Gastroesophageal sphincter (tissue), 4 donors: ENCODE measurements at regions not wholly inside any gene's neighbourhood (a gene's known extent, or its start where the extent isn't known, plus 50 kb on each side); places are given as distances from the start of the nearest gene placed in this dataset.

Experiments used
- ATAC-seq: fragments of 150-250 bp; one replicate; pipeline ENCODE4 v1.9.1; 2016; ENCODE audit warnings: mild to moderate bottlenecking, moderate library complexity
- H3K27ac ChIP-seq, 4 donors: fragments of 200-600 bp; sonication (generic) in 3 of 4; 1 replicate in 3 of 4; 2 replicates in 1 of 4; pipeline ENCODE4 v1.5.1; 2016 to 2019
- H3K27me3 ChIP-seq: fragments of 200-600 bp; sonication (generic); one replicate; pipeline ENCODE4 v1.5.1; 2019
- H3K36me3 ChIP-seq, 2 donors: fragments of 200-600 bp; sonication (generic); one replicate each; pipeline ENCODE4 v1.5.1; 2019; ENCODE audit warnings: control low read depth in 1 of 2
- H3K4me1 ChIP-seq, 3 donors: fragments of 200-600 bp; sonication (generic); 1 replicate in 2 of 3; 2 replicates in 1 of 3; pipeline ENCODE4 v1.5.1; 2016 to 2019; ENCODE audit warnings: control low read depth in 2 of 3
- H3K4me3 ChIP-seq, 2 donors: fragments of 200-600 bp; sonication (generic); one replicate each; pipeline ENCODE4 v1.5.1; 2019; ENCODE audit warnings: mild to moderate bottlenecking in 1 of 2, moderate library complexity in 1 of 2
- H3K9me3 ChIP-seq, 3 donors: fragments of 200-600 bp; sonication (generic); one replicate each; pipeline ENCODE4 v1.5.1; 2017 to 2019; ENCODE audit warnings: control low read depth in 2 of 3
- CTCF ChIP-seq, 4 experiments: fragments of 200-600 bp in 2 of 4; fragments of 450-650 bp in 2 of 4; sonication (generic) in 1 of 4; IDR thresholded peaks; one replicate each; pipeline ENCODE4 v1.5.1; 2017 to 2019; ENCODE audit warnings: antibody characterized with exemption in 4 of 4, mild to moderate bottlenecking in 2 of 4, moderate library complexity in 2 of 4
- EP300 ChIP-seq: sonication (generic); formaldehyde crosslinking; IDR thresholded peaks from one replicate; pipeline ENCODE4 v1.6.1; 2017; ENCODE audit warnings: antibody characterized with exemption, mild to moderate bottlenecking
- POLR2A ChIP-seq, 2 donors: fragments of 450-650 bp; IDR thresholded peaks; one replicate each; pipeline ENCODE4 v1.6.1; 2017; ENCODE audit warnings: antibody characterized with exemption in 2 of 2, mild to moderate bottlenecking in 2 of 2, moderate library complexity in 1 of 2
- POLR2AphosphoS5 ChIP-seq: sonication (generic); formaldehyde crosslinking; IDR thresholded peaks from one replicate; pipeline ENCODE4 v1.6.1; 2017; ENCODE audit warnings: antibody characterized with exemption
- WGBS, 2 donors: methylation state at CpG; one replicate each; pipeline ENCODE4 v1.1.5; 2018; ENCODE audit warnings: low coverage in 1 of 2; 5-methylcytosine and 5-hydroxymethylcytosine counted together

GRCh38 chr1:185573677-185574076, 160.5 kb upstream of the HMCN1 start:
- no peak overlapping the region for H3K4me3 ChIP-seq
- peaks cover 0 to 7% (median 0%) of the 10 kb centered on the region in 3 donors for H3K9me3 ChIP-seq
- ATAC-seq, result no peak
- H3K36me3 ChIP-seq, result no peaks in the 10 kb centered on the region
- 54 to 69% methylated on average over 2 of the region's 2 CpGs for WGBS, 2 donors
- no peak for TF ChIP-seq CTCF (IDR thresholded peaks at IDR 0.05)
- no peak for TF ChIP-seq POLR2A (IDR thresholded peaks at IDR 0.05)
- TF ChIP-seq POLR2AphosphoS5, result no peak
- TF ChIP-seq EP300, result no peak
- no peaks in the 10 kb centered on the region for H3K4me1 ChIP-seq
- H3K27me3 ChIP-seq, result no peaks in the 10 kb centered on the region
- no peak overlapping the region for H3K27ac ChIP-seq

- Histone ChIP-seq H3K4me1 (no peaks in the 10 kb centered on the region), H3K27ac (no peak overlapping the region), H3K36me3 (no peaks in the 10 kb centered on the region), H3K4me3 (no peak overlapping the region), H3K9me3 (peaks cover 0 to 2% (median 0%) of the 10 kb centered on the region in 3 donors), H3K27me3 (no peaks in the 10 kb centered on the region)
- no peak for ATAC-seq
- TF ChIP-seq POLR2AphosphoS5 (no peak), CTCF (IDR thresholded peaks at IDR 0.05) (no peak), EP300 (no peak), POLR2A (IDR thresholded peaks at IDR 0.05) (no peak)
- WGBS, 2 donors, result 40 to 80% methylated on average over 2 to 3 of the region's 3 CpGs
These were observed 161.0 kb upstream of the HMCN1 start for GRCh38 chr1:185573162-185573561.

- no peaks in the 10 kb centered on the region for H3K27me3 ChIP-seq
- TF ChIP-seq EP300, result no peak
- TF ChIP-seq CTCF (IDR thresholded peaks at IDR 0.05), result no peak
- no peak for TF ChIP-seq POLR2A (IDR thresholded peaks at IDR 0.05)
- no peak for TF ChIP-seq POLR2AphosphoS5
- peaks cover 0 to 6% (median 0%) of the 10 kb centered on the region in 3 donors for H3K4me1 ChIP-seq
- H3K27ac ChIP-seq, result no peak overlapping the region
- WGBS, 2 donors, result 89 to 95% methylated on average over 3 to 5 of the region's 5 CpGs
- ATAC-seq, result no peak
- no peaks in the 10 kb centered on the region for H3K9me3 ChIP-seq
- H3K36me3 ChIP-seq, result no peaks in the 10 kb centered on the region
- no peak overlapping the region for H3K4me3 ChIP-seq
These were observed 163.2 kb upstream of the HMCN1 start for GRCh38 chr1:185570962-185571361.

GRCh38 chr1:185568155-185569123, 165.8 kb upstream of the HMCN1 start:
- H3K4me1 ChIP-seq, result peaks cover 0 to 6% (median 0%) of the 10 kb centered on the region in 3 donors
- no peaks in the 10 kb centered on the region for H3K36me3 ChIP-seq
- no peak for TF ChIP-seq POLR2AphosphoS5
- TF ChIP-seq CTCF (IDR thresholded peaks at IDR 0.05), result no peak
- WGBS, 2 donors, result 80 to 86% methylated on average over 3 of the region's 3 CpGs
- no peak for ATAC-seq
- no peaks in the 10 kb centered on the region for H3K27me3 ChIP-seq
- no peaks in the 10 kb centered on the region for H3K9me3 ChIP-seq
- H3K4me3 ChIP-seq, result no peak overlapping the region
- H3K27ac ChIP-seq, result no peak overlapping the region

- H3K4me3 ChIP-seq, result no peak overlapping the region
- ATAC-seq, result no peak
These were observed 166.8 kb upstream of the HMCN1 start for GRCh38 chr1:185567440-185567839.

More at GRCh38 chr1:185567440-185567839, 166.8 kb upstream of the HMCN1 start:
- no peak for TF ChIP-seq POLR2A (IDR thresholded peaks at IDR 0.05)
- TF ChIP-seq EP300, result no peak
- no peak for TF ChIP-seq POLR2AphosphoS5
- no peak for TF ChIP-seq CTCF (IDR thresholded peaks at IDR 0.05)
- no peaks in the 10 kb centered on the region for H3K36me3 ChIP-seq
- H3K27me3 ChIP-seq, result no peaks in the 10 kb centered on the region
- peaks cover 0 to 6% (median 0%) of the 10 kb centered on the region in 3 donors for H3K4me1 ChIP-seq
- WGBS, 2 donors, result 25 to 43% methylated on average over 2 of the region's 2 CpGs
- no peaks in the 10 kb centered on the region for H3K9me3 ChIP-seq
- H3K27ac ChIP-seq, result no peak overlapping the region
